Breast epithelium (tissue), 3 donors: ENCODE measurements at regions not wholly inside any gene's neighbourhood (a gene's known extent, or its start where the extent isn't known, plus 50 kb on each side); places are given as distances from the start of the nearest gene placed in this dataset.

Source experiments
- POLR2A ChIP-seq: fragments of 450-650 bp; IDR thresholded peaks from one replicate; pipeline ENCODE4 v1.6.1; 2016; ENCODE audit warnings: antibody characterized with exemption, mild to moderate bottlenecking, moderate library complexity
- POLR2AphosphoS5 ChIP-seq, 3 donors: sonication (generic); formaldehyde crosslinking; IDR thresholded peaks; one replicate each; pipeline ENCODE4 v1.6.1; 2017; ENCODE audit warnings: antibody characterized with exemption in 3 of 3
- TF ChIP-seq, protein P1 (sequence below), 3 donors: fragments of 450-650 bp; IDR thresholded peaks; one replicate each; pipeline ENCODE4 v1.5.1; 2016 to 2017; ENCODE audit warnings: antibody characterized with exemption in 3 of 3, mild to moderate bottlenecking in 3 of 3, moderate library complexity in 3 of 3

DNA sequence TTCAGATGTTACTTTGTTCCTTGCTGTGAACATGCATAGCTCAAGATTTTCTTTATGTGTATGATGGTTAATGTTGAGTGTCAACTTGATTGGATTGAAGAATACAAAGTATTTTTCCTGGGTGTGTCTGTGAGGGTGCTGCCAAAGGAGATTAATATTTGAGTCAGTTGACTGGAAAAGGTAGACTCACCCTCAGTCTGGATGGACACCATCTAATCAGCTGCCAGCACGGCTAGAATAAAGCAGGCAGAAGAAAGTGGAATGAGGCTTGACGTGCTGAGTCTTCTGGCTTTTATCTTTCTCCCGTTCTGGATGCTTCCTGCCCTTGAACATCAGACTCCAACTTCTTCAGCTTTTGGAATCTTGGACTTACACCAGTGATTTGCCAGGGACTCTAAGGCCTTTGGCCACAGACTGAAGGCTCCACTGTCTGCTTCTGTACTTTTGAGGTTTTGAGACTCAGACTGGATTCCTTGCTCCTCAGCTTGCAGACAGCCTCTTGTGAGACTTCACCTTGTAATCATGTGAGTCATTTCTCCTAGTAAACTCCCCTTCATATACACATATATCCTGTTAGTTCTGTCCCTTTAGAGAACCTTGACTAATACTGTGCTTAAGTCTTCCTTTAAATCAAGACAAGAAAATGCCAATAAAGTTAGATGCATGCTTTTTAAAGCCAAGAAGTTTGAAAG, 626.6 kb downstream of the KCNT2 start:
- TF ChIP-seq POLR2A (no peak), POLR2AphosphoS5 (IDR thresholded peaks at IDR 0.05) (no peak)
- TF ChIP-seq, protein P1, sequence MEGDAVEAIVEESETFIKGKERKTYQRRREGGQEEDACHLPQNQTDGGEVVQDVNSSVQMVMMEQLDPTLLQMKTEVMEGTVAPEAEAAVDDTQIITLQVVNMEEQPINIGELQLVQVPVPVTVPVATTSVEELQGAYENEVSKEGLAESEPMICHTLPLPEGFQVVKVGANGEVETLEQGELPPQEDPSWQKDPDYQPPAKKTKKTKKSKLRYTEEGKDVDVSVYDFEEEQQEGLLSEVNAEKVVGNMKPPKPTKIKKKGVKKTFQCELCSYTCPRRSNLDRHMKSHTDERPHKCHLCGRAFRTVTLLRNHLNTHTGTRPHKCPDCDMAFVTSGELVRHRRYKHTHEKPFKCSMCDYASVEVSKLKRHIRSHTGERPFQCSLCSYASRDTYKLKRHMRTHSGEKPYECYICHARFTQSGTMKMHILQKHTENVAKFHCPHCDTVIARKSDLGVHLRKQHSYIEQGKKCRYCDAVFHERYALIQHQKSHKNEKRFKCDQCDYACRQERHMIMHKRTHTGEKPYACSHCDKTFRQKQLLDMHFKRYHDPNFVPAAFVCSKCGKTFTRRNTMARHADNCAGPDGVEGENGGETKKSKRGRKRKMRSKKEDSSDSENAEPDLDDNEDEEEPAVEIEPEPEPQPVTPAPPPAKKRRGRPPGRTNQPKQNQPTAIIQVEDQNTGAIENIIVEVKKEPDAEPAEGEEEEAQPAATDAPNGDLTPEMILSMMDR (IDR thresholded peaks at IDR 0.05) = no peak
